CD4-positive, alpha-beta T cell (primary cell): ENCODE measurements at regions not wholly inside any gene's neighbourhood (a gene's known extent, or its start where the extent isn't known, plus 50 kb on each side); places are given as distances from the start of the nearest gene placed in this dataset.

Experiments used
- ATAC-seq: fragments of 200-7000 bp; cut with Tn5 transposase; one replicate; pipeline ENCODE4 v1.10.0; 2022; ENCODE audit warnings: mild to moderate bottlenecking; ENCODE audit not compliant: poor library complexity
- CTCF ChIA-PET: fragments of 350-600 bp; sonication (Branson Sonifier 250); formaldehyde crosslinking; loops from one replicate; lab custom pipeline; 2021; ENCODE audit warnings: antibody characterized with exemption, inconsistent platforms; lab: Charles Lee
- POLR2A ChIA-PET: fragments of 350-600 bp; sonication (Branson Sonifier 250); formaldehyde crosslinking; loops from one replicate; lab custom pipeline; 2021; ENCODE audit warnings: antibody characterized with exemption, inconsistent platforms; lab: Charles Lee
- DNase-seq, 14 experiments: peaks; one replicate each; pipeline ENCODE4 v3.0.0-alpha.2; 2013 to 2020; ENCODE audit warnings: mixed read lengths in 2 of 14
- H3K27ac ChIP-seq, 2 donors: one replicate each; pipeline versions ENCODE4 v1.5.1 to v1.7.0; 2013; ENCODE audit warnings: low read length in 2 of 2, low read depth in 1 of 2, mild to moderate bottlenecking in 1 of 2
- H3K27me3 ChIP-seq, 2 experiments: 1 replicate in 1 of 2; 2 replicates in 1 of 2; pipeline versions ENCODE4 v1.6.1 to v1.7.0; 2013; ENCODE audit warnings: low read length in 2 of 2, control low read depth in 1 of 2, mild to moderate bottlenecking in 1 of 2, moderate library complexity in 1 of 2; ENCODE audit not compliant: insufficient read depth in 2 of 2, control insufficient read depth in 1 of 2
- H3K36me3 ChIP-seq: one replicate; pipeline ENCODE4 v1.6.1; 2013; ENCODE audit warnings: low read length, control low read depth; ENCODE audit not compliant: insufficient read depth
- H3K4me1 ChIP-seq: one replicate; pipeline ENCODE4 v1.6.1; 2013; ENCODE audit warnings: low read length, control low read depth; ENCODE audit not compliant: insufficient read depth
- H3K4me3 ChIP-seq: one replicate; pipeline ENCODE4 v1.5.1; 2013; ENCODE audit warnings: mild to moderate bottlenecking, low read length, moderate library complexity
- H3K9me3 ChIP-seq, 2 experiments: 1 replicate in 1 of 2; 2 replicates in 1 of 2; pipeline versions ENCODE4 v1.6.1 to v1.7.0; 2013; ENCODE audit warnings: low read length in 2 of 2, mild to moderate bottlenecking in 2 of 2, control low read depth in 1 of 2, moderate library complexity in 1 of 2; ENCODE audit not compliant: control insufficient read depth in 1 of 2, insufficient read depth in 1 of 2
- H3K27ac Mint-ChIP-seq: one replicate; pipeline ENCODE4 v1.8.0; 2020; ENCODE audit warnings: mixed read lengths
- H3K27me3 Mint-ChIP-seq: one replicate; pipeline ENCODE4 v1.8.0; 2021; ENCODE audit warnings: mixed read lengths
- H3K36me3 Mint-ChIP-seq: one replicate; pipeline ENCODE4 v1.8.0; 2021; ENCODE audit warnings: low read depth, mixed read lengths
- H3K4me1 Mint-ChIP-seq: one replicate; pipeline ENCODE4 v1.8.0; 2021; ENCODE audit warnings: low read depth, mixed read lengths
- H3K4me3 Mint-ChIP-seq: one replicate; pipeline ENCODE4 v1.8.0; 2020; ENCODE audit warnings: mild to moderate bottlenecking, mixed read lengths
- H3K9me3 Mint-ChIP-seq: one replicate; pipeline ENCODE4 v1.8.0; 2020; ENCODE audit warnings: mixed read lengths
- intact Hi-C, 2 experiments: fragments of 100-400 bp; cut with DNase I in 1 of 2; cut with micrococcal nuclease in 1 of 2; formaldehyde crosslinking; loops; one replicate each; pipeline versions ENCODE4 v1.15.1 to v1.9.0; 2023 to 2025; cut with DNase I, micrococcal nuclease
- TF ChIP-seq, protein P1 (sequence below): fragments of 200-600 bp; IDR thresholded peaks from one replicate; pipeline ENCODE4 v1.8.0; 2022; ENCODE audit warnings: antibody characterized with exemption, mild to moderate bottlenecking

DNA sequence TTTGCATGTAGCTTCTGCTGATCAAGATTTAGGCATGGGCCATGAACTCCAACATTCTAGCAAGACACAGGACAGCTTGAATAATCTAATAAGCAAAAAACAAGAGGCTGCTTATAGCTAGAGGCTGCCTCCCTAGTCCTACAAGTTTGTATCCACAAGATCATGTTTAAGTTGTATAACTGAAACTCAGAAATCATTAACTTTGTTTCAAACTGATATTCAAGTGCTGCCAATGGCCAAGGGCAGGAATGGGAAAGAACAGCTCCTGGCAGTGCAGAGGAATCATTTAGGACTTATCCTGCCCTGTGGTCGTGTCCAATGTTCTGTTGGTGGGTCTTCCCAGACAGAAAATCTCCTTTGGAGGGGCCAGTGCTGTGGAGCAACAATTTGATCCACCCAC, 209.6 kb upstream of the DDI1 start:
- ATAC-seq (no peak), DNase-seq (no peak)
- H3K4me3 ChIP-seq = no peak overlapping the region
- Mint-ChIP-seq H3K4me1 (no peaks in the 10 kb centered on the region), H3K27me3 (peaks cover 8% of the 10 kb centered on the region), H3K27ac (no peak overlapping the region), H3K9me3 (peaks cover 10% of the 10 kb centered on the region), H3K36me3 (no peaks in the 10 kb centered on the region), H3K4me3 (no peak overlapping the region)
- intact Hi-C loops = no loop called here
- no peaks in the 10 kb centered on the region for H3K4me1 ChIP-seq
- peaks cover 4 to 17% of the 10 kb centered on the region in 2 experiments for H3K9me3 ChIP-seq
- CTCF ChIA-PET = no interaction called here
- POLR2A ChIA-PET = no interaction called here
- no peaks in the 10 kb centered on the region for H3K36me3 ChIP-seq
- TF ChIP-seq, protein P1, sequence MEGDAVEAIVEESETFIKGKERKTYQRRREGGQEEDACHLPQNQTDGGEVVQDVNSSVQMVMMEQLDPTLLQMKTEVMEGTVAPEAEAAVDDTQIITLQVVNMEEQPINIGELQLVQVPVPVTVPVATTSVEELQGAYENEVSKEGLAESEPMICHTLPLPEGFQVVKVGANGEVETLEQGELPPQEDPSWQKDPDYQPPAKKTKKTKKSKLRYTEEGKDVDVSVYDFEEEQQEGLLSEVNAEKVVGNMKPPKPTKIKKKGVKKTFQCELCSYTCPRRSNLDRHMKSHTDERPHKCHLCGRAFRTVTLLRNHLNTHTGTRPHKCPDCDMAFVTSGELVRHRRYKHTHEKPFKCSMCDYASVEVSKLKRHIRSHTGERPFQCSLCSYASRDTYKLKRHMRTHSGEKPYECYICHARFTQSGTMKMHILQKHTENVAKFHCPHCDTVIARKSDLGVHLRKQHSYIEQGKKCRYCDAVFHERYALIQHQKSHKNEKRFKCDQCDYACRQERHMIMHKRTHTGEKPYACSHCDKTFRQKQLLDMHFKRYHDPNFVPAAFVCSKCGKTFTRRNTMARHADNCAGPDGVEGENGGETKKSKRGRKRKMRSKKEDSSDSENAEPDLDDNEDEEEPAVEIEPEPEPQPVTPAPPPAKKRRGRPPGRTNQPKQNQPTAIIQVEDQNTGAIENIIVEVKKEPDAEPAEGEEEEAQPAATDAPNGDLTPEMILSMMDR = no peak
- H3K27me3 ChIP-seq = no peaks in the 10 kb centered on the region
- no peak overlapping the region for H3K27ac ChIP-seq

- ATAC-seq (no peak), DNase-seq (no peak)
- Mint-ChIP-seq H3K4me3 (no peak overlapping the region), H3K27ac (no peak overlapping the region), H3K36me3 (no peaks in the 10 kb centered on the region), H3K9me3 (peaks cover 10% of the 10 kb centered on the region), H3K27me3 (peaks cover 5% of the 10 kb centered on the region), H3K4me1 (no peaks in the 10 kb centered on the region)
- H3K4me3 ChIP-seq = no peak overlapping the region
- TF ChIP-seq, protein P1 = no peak
- ChIA-PET POLR2A (no interaction called here), CTCF (no interaction called here)
- H3K36me3 ChIP-seq = no peaks in the 10 kb centered on the region
- no peaks in the 10 kb centered on the region for H3K4me1 ChIP-seq
- peaks cover 17 to 19% of the 10 kb centered on the region in 2 experiments for H3K9me3 ChIP-seq
- intact Hi-C loops = no loop called here
- H3K27me3 ChIP-seq = no peaks in the 10 kb centered on the region
- no peak overlapping the region for H3K27ac ChIP-seq
Measured at GRCh38 chr11:103829596-103829995, 206.8 kb upstream of the DDI1 start.

GRCh38 chr11:103830205-103830604, 206.2 kb upstream of the DDI1 start:
- H3K36me3 Mint-ChIP-seq = no peaks in the 10 kb centered on the region
- no peak overlapping the region for H3K4me3 Mint-ChIP-seq
- Histone ChIP-seq H3K9me3 (peaks cover 17 to 19% of the 10 kb centered on the region in 2 experiments), H3K4me3 (no peak overlapping the region), H3K27me3 (no peaks in the 10 kb centered on the region), H3K4me1 (no peaks in the 10 kb centered on the region), H3K27ac (no peak overlapping the region), H3K36me3 (no peaks in the 10 kb centered on the region)
- peaks cover 10% of the 10 kb centered on the region for H3K9me3 Mint-ChIP-seq
- H3K4me1 Mint-ChIP-seq = no peaks in the 10 kb centered on the region
- ChIA-PET CTCF (no interaction called here), POLR2A (no interaction called here)
- TF ChIP-seq, protein P1 = no peak
- no peak for DNase-seq
- peaks cover 5% of the 10 kb centered on the region for H3K27me3 Mint-ChIP-seq
- no peak overlapping the region for H3K27ac Mint-ChIP-seq
- no peak for ATAC-seq
- intact Hi-C loops = no loop called here
